Esophagus squamous epithelium (tissue), 4 donors: ENCODE measurements at regions not wholly inside any gene's neighbourhood (a gene's known extent, or its start where the extent isn't known, plus 50 kb on each side); places are given as distances from the start of the nearest gene placed in this dataset.

ENCODE experiments used
- POLR2A ChIP-seq, 4 donors: fragments of 450-650 bp; IDR thresholded peaks; one replicate each; pipeline ENCODE4 v1.6.1; 2017; ENCODE audit warnings: antibody characterized with exemption in 4 of 4, mild to moderate bottlenecking in 4 of 4, moderate library complexity in 3 of 4
- TF ChIP-seq, protein P1 (sequence below), 6 experiments: fragments of 450-650 bp in 4 of 6; fragments of 200-600 bp in 2 of 6; sonication (generic) in 2 of 6; IDR thresholded peaks; one replicate each; pipeline ENCODE4 v1.5.1; 2016 to 2019; ENCODE audit warnings: antibody characterized with exemption in 6 of 6, mild to moderate bottlenecking in 4 of 6, moderate library complexity in 4 of 6

DNA sequence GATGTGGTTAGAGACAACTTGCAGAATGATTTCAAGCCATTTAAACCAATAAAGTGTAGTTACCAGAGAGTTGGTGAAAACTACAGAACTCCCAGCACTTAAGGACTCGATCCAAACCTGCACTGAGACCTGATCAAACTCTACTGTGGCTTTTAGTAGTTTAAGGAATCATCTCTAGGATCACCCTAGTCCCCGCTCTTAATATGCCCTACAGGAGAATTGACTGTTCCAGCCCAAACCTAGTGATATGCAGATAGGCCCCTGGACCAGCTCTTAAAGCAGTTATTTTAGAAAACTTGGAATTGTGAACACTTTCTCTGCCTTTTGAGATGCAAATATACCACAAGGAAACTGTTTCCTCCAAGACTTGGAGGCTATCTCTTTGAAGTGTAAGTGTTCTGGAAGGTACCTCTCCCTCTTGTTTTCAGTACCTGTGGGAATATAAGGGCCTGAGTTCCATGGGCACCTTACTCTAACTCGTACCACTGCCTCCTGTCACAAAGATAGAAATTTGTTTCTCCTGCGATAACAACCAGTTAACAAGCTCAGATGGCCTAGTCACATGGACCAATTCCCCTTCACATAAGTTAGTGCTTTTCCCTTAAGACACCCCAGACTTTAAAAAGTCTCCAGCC, 1367.2 kb upstream of the SLC39A10 start:
- TF ChIP-seq, protein P1, sequence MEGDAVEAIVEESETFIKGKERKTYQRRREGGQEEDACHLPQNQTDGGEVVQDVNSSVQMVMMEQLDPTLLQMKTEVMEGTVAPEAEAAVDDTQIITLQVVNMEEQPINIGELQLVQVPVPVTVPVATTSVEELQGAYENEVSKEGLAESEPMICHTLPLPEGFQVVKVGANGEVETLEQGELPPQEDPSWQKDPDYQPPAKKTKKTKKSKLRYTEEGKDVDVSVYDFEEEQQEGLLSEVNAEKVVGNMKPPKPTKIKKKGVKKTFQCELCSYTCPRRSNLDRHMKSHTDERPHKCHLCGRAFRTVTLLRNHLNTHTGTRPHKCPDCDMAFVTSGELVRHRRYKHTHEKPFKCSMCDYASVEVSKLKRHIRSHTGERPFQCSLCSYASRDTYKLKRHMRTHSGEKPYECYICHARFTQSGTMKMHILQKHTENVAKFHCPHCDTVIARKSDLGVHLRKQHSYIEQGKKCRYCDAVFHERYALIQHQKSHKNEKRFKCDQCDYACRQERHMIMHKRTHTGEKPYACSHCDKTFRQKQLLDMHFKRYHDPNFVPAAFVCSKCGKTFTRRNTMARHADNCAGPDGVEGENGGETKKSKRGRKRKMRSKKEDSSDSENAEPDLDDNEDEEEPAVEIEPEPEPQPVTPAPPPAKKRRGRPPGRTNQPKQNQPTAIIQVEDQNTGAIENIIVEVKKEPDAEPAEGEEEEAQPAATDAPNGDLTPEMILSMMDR (IDR thresholded peaks at IDR 0.05) = no peak
- no peak for TF ChIP-seq POLR2A (IDR thresholded peaks at IDR 0.05)
